MM.1S (cell line): ENCODE measurements at regions not wholly inside any gene's neighbourhood (a gene's known extent, or its start where the extent isn't known, plus 50 kb on each side); places are given as distances from the start of the nearest gene placed in this dataset.

Experiments
- EZH2 ChIP-seq: fragments of 300-600 bp; sonication (generic); optimal IDR thresholded peaks from 2 replicates; pipeline ENCODE3; 2017; ENCODE audit warnings: low read depth, mild to moderate bottlenecking, antibody characterized with exemption, low read length, mixed read lengths
- EZH2phosphoT487 ChIP-seq: fragments of 300-600 bp; sonication (generic); IDR thresholded peaks from 2 replicates; pipeline ENCODE4 v1.6.1; 2018; ENCODE audit warnings: antibody characterized with exemption, low read length
- TF ChIP-seq, protein P1 (sequence below): fragments of 300-600 bp; sonication (generic); IDR thresholded peaks from 2 replicates; pipeline ENCODE4 v1.5.1; 2016; ENCODE audit warnings: antibody characterized with exemption, low read length, mixed read lengths

DNA sequence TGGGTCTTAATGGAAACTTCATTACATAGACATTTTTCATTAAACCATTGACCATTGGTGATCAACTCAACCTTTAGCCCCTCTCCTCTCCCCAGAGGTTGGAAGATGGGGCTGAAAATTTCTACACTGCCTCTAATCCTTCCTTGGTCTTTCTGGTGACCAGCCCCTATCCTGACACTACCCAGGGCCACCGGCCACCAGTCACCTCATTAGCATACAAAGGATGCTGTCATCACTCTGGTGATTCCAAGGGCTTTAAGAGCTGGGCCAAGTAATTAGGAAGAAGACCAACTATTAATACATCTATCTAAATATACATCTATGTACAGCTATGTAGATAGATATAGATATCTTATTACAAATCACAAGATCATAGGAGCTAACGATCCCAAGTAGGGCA, 111.2 kb upstream of the IRX6 start:
- TF ChIP-seq, protein P1, sequence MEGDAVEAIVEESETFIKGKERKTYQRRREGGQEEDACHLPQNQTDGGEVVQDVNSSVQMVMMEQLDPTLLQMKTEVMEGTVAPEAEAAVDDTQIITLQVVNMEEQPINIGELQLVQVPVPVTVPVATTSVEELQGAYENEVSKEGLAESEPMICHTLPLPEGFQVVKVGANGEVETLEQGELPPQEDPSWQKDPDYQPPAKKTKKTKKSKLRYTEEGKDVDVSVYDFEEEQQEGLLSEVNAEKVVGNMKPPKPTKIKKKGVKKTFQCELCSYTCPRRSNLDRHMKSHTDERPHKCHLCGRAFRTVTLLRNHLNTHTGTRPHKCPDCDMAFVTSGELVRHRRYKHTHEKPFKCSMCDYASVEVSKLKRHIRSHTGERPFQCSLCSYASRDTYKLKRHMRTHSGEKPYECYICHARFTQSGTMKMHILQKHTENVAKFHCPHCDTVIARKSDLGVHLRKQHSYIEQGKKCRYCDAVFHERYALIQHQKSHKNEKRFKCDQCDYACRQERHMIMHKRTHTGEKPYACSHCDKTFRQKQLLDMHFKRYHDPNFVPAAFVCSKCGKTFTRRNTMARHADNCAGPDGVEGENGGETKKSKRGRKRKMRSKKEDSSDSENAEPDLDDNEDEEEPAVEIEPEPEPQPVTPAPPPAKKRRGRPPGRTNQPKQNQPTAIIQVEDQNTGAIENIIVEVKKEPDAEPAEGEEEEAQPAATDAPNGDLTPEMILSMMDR, result no peak
- TF ChIP-seq EZH2 (no peak), EZH2phosphoT487 (no peak)
